Calu3 (cell line): ENCODE measurements at regions not wholly inside any gene's neighbourhood (a gene's known extent, or its start where the extent isn't known, plus 50 kb on each side); places are given as distances from the start of the nearest gene placed in this dataset.

Source experiments
- BruUV-seq: library from RNA; stranded (reverse); fragments of 400-500 nt; replicated peaks from 2 replicates; lab custom pipeline; 2021; lab: Mats Ljungman, UMichigan
- CTCF ChIA-PET: fragments of 300-600 bp; sonication (Branson Sonifier 250); formaldehyde crosslinking; loops from one replicate; lab custom pipeline; 2022; ENCODE audit warnings: antibody characterized with exemption; lab: Charles Lee
- DNase-seq: peaks from one replicate; pipeline ENCODE4 v3.0.0; 2022
- H3K27ac Mint-ChIP-seq: one replicate; pipeline ENCODE4 v1.8.0; 2022; ENCODE audit warnings: mixed read lengths; ENCODE audit not compliant: unreplicated experiment
- H3K27me3 Mint-ChIP-seq: one replicate; pipeline ENCODE4 v1.8.0; 2022; ENCODE audit warnings: mixed read lengths; ENCODE audit not compliant: unreplicated experiment
- H3K36me3 Mint-ChIP-seq: one replicate; pipeline ENCODE4 v1.8.0; 2022; ENCODE audit warnings: mild to moderate bottlenecking, moderate library complexity, mixed read lengths; ENCODE audit not compliant: insufficient read depth, unreplicated experiment
- H3K4me1 Mint-ChIP-seq: one replicate; pipeline ENCODE4 v1.8.0; 2022; ENCODE audit warnings: mild to moderate bottlenecking, low read depth, mixed read lengths; ENCODE audit not compliant: unreplicated experiment
- H3K4me3 Mint-ChIP-seq: one replicate; pipeline ENCODE4 v1.8.0; 2022; ENCODE audit warnings: mild to moderate bottlenecking, low read depth, moderate library complexity, mixed read lengths; ENCODE audit not compliant: unreplicated experiment
- H3K9me3 Mint-ChIP-seq: one replicate; pipeline ENCODE4 v1.8.0; 2022; ENCODE audit warnings: low read depth, mixed read lengths; ENCODE audit not compliant: unreplicated experiment
- intact Hi-C: fragments of 100-400 bp; cut with micrococcal nuclease; formaldehyde crosslinking; loops from one replicate; pipeline ENCODE4 v1.10.0; 2022; ENCODE audit not compliant: unreplicated experiment
- TF ChIP-seq, protein P1 (sequence below): fragments of 200-600 bp; IDR thresholded peaks from one replicate; pipeline ENCODE4 v1.8.0; 2022; ENCODE audit warnings: antibody characterized with exemption; ENCODE audit not compliant: unreplicated experiment

- no peak for DNase-seq
- no TSS peak for BruUV-seq
- no peaks in the 10 kb centered on the region for H3K4me1 Mint-ChIP-seq
- H3K36me3 Mint-ChIP-seq = no peaks in the 10 kb centered on the region
- no peaks in the 10 kb centered on the region for H3K27me3 Mint-ChIP-seq
- intact Hi-C loops = no loop called here
- no peak overlapping the region for H3K27ac Mint-ChIP-seq
- H3K4me3 Mint-ChIP-seq = no peak overlapping the region
- H3K9me3 Mint-ChIP-seq = no peaks in the 10 kb centered on the region
- TF ChIP-seq, protein P1, sequence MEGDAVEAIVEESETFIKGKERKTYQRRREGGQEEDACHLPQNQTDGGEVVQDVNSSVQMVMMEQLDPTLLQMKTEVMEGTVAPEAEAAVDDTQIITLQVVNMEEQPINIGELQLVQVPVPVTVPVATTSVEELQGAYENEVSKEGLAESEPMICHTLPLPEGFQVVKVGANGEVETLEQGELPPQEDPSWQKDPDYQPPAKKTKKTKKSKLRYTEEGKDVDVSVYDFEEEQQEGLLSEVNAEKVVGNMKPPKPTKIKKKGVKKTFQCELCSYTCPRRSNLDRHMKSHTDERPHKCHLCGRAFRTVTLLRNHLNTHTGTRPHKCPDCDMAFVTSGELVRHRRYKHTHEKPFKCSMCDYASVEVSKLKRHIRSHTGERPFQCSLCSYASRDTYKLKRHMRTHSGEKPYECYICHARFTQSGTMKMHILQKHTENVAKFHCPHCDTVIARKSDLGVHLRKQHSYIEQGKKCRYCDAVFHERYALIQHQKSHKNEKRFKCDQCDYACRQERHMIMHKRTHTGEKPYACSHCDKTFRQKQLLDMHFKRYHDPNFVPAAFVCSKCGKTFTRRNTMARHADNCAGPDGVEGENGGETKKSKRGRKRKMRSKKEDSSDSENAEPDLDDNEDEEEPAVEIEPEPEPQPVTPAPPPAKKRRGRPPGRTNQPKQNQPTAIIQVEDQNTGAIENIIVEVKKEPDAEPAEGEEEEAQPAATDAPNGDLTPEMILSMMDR = no peak
- CTCF ChIA-PET = interaction anchor here (0.6 kb wide), 1 partner anchor 40 kb away, joined by 3 read pairs; no protein-coding TSS in a partner anchor
Measured at GRCh38 chr5:112087222-112087621, 330.2 kb upstream of the NREP start.

DNA sequence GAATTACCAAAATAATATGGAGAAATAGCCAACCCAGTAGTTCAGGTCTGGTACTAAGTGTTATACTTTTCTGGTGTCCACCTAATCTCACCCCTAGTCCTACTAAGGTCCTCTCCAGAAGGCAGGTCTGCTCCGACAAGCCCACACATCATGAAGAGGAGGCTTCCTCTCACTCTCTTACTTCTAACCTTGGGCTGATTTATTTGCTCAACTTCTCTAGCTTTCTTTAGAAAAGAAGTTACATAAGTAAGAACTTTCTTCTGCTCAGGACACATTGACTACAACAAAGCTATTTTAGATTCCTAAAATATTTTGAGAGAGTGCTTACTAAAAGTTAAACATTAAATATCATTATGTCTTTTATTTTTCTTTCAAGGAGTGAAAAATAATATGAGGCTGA is 329.7 kb upstream of the NREP start:
- CTCF ChIA-PET = interaction anchor here (0.6 kb wide), 1 partner anchor 40 kb away, joined by 3 read pairs; no protein-coding TSS in a partner anchor
- Mint-ChIP-seq H3K27ac (no peak overlapping the region), H3K36me3 (no peaks in the 10 kb centered on the region), H3K4me3 (no peak overlapping the region), H3K27me3 (no peaks in the 10 kb centered on the region), H3K9me3 (no peaks in the 10 kb centered on the region), H3K4me1 (no peaks in the 10 kb centered on the region)
- DNase-seq = no peak
- TF ChIP-seq, protein P1 = no peak
- no TSS peak for BruUV-seq
- intact Hi-C loops = no loop called here

- Mint-ChIP-seq H3K9me3 (peaks cover 2% of the 10 kb centered on the region), H3K27me3 (no peaks in the 10 kb centered on the region), H3K4me1 (no peaks in the 10 kb centered on the region), H3K36me3 (no peaks in the 10 kb centered on the region), H3K27ac (no peak overlapping the region), H3K4me3 (no peak overlapping the region)
- no peak for DNase-seq
- BruUV-seq = no TSS peak
- CTCF ChIA-PET = no interaction called here
- TF ChIP-seq, protein P1 = no peak
- intact Hi-C loops = no loop called here
Measured at GRCh38 chr5:112084149-112084548, 327.2 kb upstream of the NREP start.

DNA sequence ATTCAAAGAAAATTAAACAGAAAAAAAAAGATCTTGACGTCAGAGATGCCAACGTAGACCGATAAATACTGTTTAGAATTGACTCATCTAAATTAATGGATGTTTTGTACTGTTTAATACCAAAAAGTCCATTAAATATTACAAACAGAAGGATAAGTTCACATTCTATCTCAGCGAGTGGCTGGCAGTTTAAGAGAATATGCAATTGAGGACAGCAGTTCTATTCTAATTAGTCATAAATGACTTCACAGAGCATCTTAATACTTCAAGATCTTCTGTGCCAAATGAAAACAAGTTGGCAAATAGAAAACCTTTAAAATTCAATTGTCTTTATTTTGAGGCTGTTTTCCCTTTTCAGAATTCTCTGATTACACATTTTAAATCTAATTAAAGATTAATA is 326.6 kb upstream of the NREP start:
- H3K9me3 Mint-ChIP-seq = peaks cover 2% of the 10 kb centered on the region
- CTCF ChIA-PET = no interaction called here
- no peak overlapping the region for H3K4me3 Mint-ChIP-seq
- no TSS peak for BruUV-seq
- no peak for DNase-seq
- TF ChIP-seq, protein P1 = no peak
- H3K27me3 Mint-ChIP-seq = no peaks in the 10 kb centered on the region
- intact Hi-C loops = no loop called here
- H3K36me3 Mint-ChIP-seq = no peaks in the 10 kb centered on the region
- no peaks in the 10 kb centered on the region for H3K4me1 Mint-ChIP-seq
- no peak overlapping the region for H3K27ac Mint-ChIP-seq
